ENCODE measurements at regions not wholly inside any gene's neighbourhood (a gene's known extent, or its start where the extent isn't known, plus 50 kb on each side); places are given as distances from the start of the nearest gene placed in this dataset.

GRCh38 chr18:66990909-66991308 lies 387.0 kb upstream of the CDH19 start:
- no peaks in the 10 kb centered on the region for H3K27me3 ChIP-seq (ENCODE audit: control insufficient read depth in 4 of 4, insufficient read depth in 4 of 4, low read length in 3 of 4)
- no peak overlapping the region for H3K27ac ChIP-seq (ENCODE audit: low read depth in 1 of 2, low read length in 2 of 2)
- no peak overlapping the region for H3K4me3 ChIP-seq (ENCODE audit: low read depth in 1 of 3, low read length in 3 of 3)
- no peaks in the 10 kb centered on the region for H3K36me3 ChIP-seq (ENCODE audit: control insufficient read depth in 4 of 4, insufficient read depth in 3 of 4, low read depth in 1 of 4, low read length in 3 of 4)
- WGBS, result 88% methylated on average over 6 of the region's 6 CpGs
- TF ChIP-seq TAF1 (conservative IDR thresholded peaks at IDR 0.05), result no peak
- TF ChIP-seq JUND (IDR thresholded peaks at IDR 0.05), result no peak
- no peak for TF ChIP-seq ZBTB33 (IDR thresholded peaks at IDR 0.05)
- TF ChIP-seq MAX (IDR thresholded peaks at IDR 0.05), result no peak
- no peak for TF ChIP-seq HNF4G (IDR thresholded peaks at IDR 0.05)
- TF ChIP-seq GABPA (IDR thresholded peaks at IDR 0.05 in 1 of 2, conservative IDR thresholded peaks at IDR 0.05 in 1 of 2), result no peak
- TF ChIP-seq FOXA2 (IDR thresholded peaks at IDR 0.05), result no peak
- no peak for TF ChIP-seq RXRA (IDR thresholded peaks at IDR 0.05)
- TF ChIP-seq HNF4A (conservative IDR thresholded peaks at IDR 0.05), result no peak
- TF ChIP-seq RAD21 (IDR thresholded peaks at IDR 0.05), result no peak
- TF ChIP-seq EGR1 (IDR thresholded peaks at IDR 0.05; ENCODE audit: low read depth in 2 of 2), result no peak
- no peak for TF ChIP-seq CTCF (IDR thresholded peaks at IDR 0.05; ENCODE audit: low read depth, low read length, missing input control)
- no peak for TF ChIP-seq ATF3 (IDR thresholded peaks at IDR 0.05)
- no peak for TF ChIP-seq SP1 (IDR thresholded peaks at IDR 0.05)
- TF ChIP-seq NR2F2 (IDR thresholded peaks at IDR 0.05), result no peak
- no peak for TF ChIP-seq YY1 (IDR thresholded peaks at IDR 0.05)
- TF ChIP-seq REST (IDR thresholded peaks at IDR 0.05), result no peak
- TF ChIP-seq FOXA1 (IDR thresholded peaks at IDR 0.05), result no peak
- DNase-seq (ENCODE audit: low spot score), result no peak
- H3K4me1 ChIP-seq (ENCODE audit: control insufficient read depth in 4 of 4, insufficient read depth in 4 of 4, low read length in 3 of 4), result no peaks in the 10 kb centered on the region
- H3K9ac ChIP-seq (ENCODE audit: low read depth in 1 of 2, low read length in 2 of 2), result no peak overlapping the region
- H3K9me3 ChIP-seq (ENCODE audit: control insufficient read depth in 4 of 4, low read length in 3 of 4), result no peaks in the 10 kb centered on the region

- no peaks in the 10 kb centered on the region for H3K36me3 ChIP-seq (ENCODE audit: control insufficient read depth in 4 of 4, insufficient read depth in 3 of 4, low read depth in 1 of 4, low read length in 3 of 4)
- no peak overlapping the region for H3K4me3 ChIP-seq (ENCODE audit: low read depth in 1 of 3, low read length in 3 of 3)
- DNase-seq (ENCODE audit: low spot score), result no peak
- no peaks in the 10 kb centered on the region for H3K27me3 ChIP-seq (ENCODE audit: control insufficient read depth in 4 of 4, insufficient read depth in 4 of 4, low read length in 3 of 4)
- H3K9me3 ChIP-seq (ENCODE audit: control insufficient read depth in 4 of 4, low read length in 3 of 4), result no peaks in the 10 kb centered on the region
- TF ChIP-seq FOXA2 (IDR thresholded peaks at IDR 0.05), result no peak
- TF ChIP-seq EGR1 (IDR thresholded peaks at IDR 0.05; ENCODE audit: low read depth in 2 of 2), result no peak
- TF ChIP-seq ATF3 (IDR thresholded peaks at IDR 0.05), result no peak
- TF ChIP-seq YY1 (IDR thresholded peaks at IDR 0.05), result no peak
- no peak overlapping the region for H3K27ac ChIP-seq (ENCODE audit: low read depth in 1 of 2, low read length in 2 of 2)
- no peaks in the 10 kb centered on the region for H3K4me1 ChIP-seq (ENCODE audit: control insufficient read depth in 4 of 4, insufficient read depth in 4 of 4, low read length in 3 of 4)
- H3K9ac ChIP-seq (ENCODE audit: low read depth in 1 of 2, low read length in 2 of 2), result no peak overlapping the region
These were observed 375.1 kb upstream of the CDH19 start for GRCh38 chr18:66979009-66979408.

All from liver (tissue), 8 donors.